H1 (cell line): ENCODE measurements at regions not wholly inside any gene's neighbourhood (a gene's known extent, or its start where the extent isn't known, plus 50 kb on each side); places are given as distances from the start of the nearest gene placed in this dataset.

Experiments used
- CTCF ChIA-PET: fragments of 300-600 bp; sonication (Branson Sonifier 250); formaldehyde crosslinking; loops from one replicate; lab custom pipeline; 2021; ENCODE audit not compliant: partially characterized antibody; lab: Charles Lee
- POLR2A ChIA-PET: fragments of 300-600 bp; sonication (Branson Sonifier 250); formaldehyde crosslinking; loops from one replicate; lab custom pipeline; 2021; ENCODE audit warnings: inconsistent platforms; ENCODE audit not compliant: partially characterized antibody; lab: Charles Lee
- DNase-seq, 2 experiments: peaks; one replicate each; pipeline versions ENCODE4 v3.0.0 to v3.0.0-alpha.2; 2010 to 2022; ENCODE audit warnings: low spot score in 2 of 2, low read depth in 1 of 2, mixed read lengths in 1 of 2
- FAIRE-seq: peaks from 2 replicates; lab custom pipeline; 2011; peaks lifted over from hg19 to GRCh38; lab: Jason Lieb, UNC
- H2AFZ ChIP-seq: 2 replicates; pipeline ENCODE4 v1.8.1; 2012; ENCODE audit warnings: low read length, inconsistent platforms
- H2AK5ac ChIP-seq: 2 replicates; pipeline ENCODE4 v1.6.1; 2013; ENCODE audit warnings: low read depth, low read length
- H2BK120ac ChIP-seq: replicated peaks from 2 replicates; pipeline ENCODE3; 2013; ENCODE audit warnings: low read depth, low read length, inconsistent platforms
- H2BK12ac ChIP-seq: 2 replicates; pipeline ENCODE4 v1.6.1; 2013; ENCODE audit warnings: low read depth, low read length
- H2BK15ac ChIP-seq: 2 replicates; pipeline ENCODE4 v1.6.1; 2013; ENCODE audit warnings: low read length
- H2BK20ac ChIP-seq: 2 replicates; pipeline ENCODE4 v1.6.1; 2013; ENCODE audit warnings: low read length
- H2BK5ac ChIP-seq: 2 replicates; pipeline ENCODE4 v1.6.1; 2013; ENCODE audit warnings: low read depth, low read length
- H3K14ac ChIP-seq: 2 replicates; pipeline ENCODE4 v1.6.1; 2013; ENCODE audit warnings: inconsistent platforms; ENCODE audit not compliant: insufficient read length
- H3K18ac ChIP-seq: 2 replicates; pipeline ENCODE4 v1.6.1; 2013; ENCODE audit warnings: low read length; ENCODE audit errors: extremely low read depth
- H3K23ac ChIP-seq: 2 replicates; pipeline ENCODE4 v1.6.1; 2013; ENCODE audit warnings: inconsistent platforms; ENCODE audit not compliant: insufficient read length
- H3K23me2 ChIP-seq: 2 replicates; pipeline ENCODE4 v1.6.1; 2013; ENCODE audit warnings: low read depth, low read length
- H3K27ac ChIP-seq: 2 replicates; pipeline ENCODE4 v1.6.1; 2011; ENCODE audit warnings: low read depth, low read length, inconsistent platforms
- H3K27me3 ChIP-seq, 4 experiments: replicated peaks in 1 of 4; 1 replicate in 1 of 4; 2 replicates in 3 of 4; pipeline versions ENCODE4 v1.6.1 to v1.8.1; 2011 to 2013; ENCODE audit warnings: low read length in 3 of 4, mild to moderate bottlenecking in 3 of 4, inconsistent platforms in 2 of 4, mixed read lengths in 2 of 4, moderate library complexity in 1 of 4; ENCODE audit not compliant: control insufficient read depth in 3 of 4, insufficient read depth in 3 of 4; ENCODE audit errors: extremely low read depth in 1 of 4
- H3K36me3 ChIP-seq, 4 experiments: 2 replicates each; pipeline versions ENCODE4 v1.6.1 to v1.8.1; 2011 to 2013; ENCODE audit warnings: mild to moderate bottlenecking in 4 of 4, low read length in 3 of 4, moderate library complexity in 2 of 4, control low read depth in 1 of 4, inconsistent platforms in 1 of 4; ENCODE audit not compliant: insufficient read depth in 4 of 4, control insufficient read depth in 2 of 4
- H3K4ac ChIP-seq: replicated peaks from 2 replicates; pipeline ENCODE3; 2013; ENCODE audit warnings: low read length, low read depth, mixed read lengths, inconsistent platforms; ENCODE audit not compliant: insufficient read length
- H3K4me1 ChIP-seq, 4 experiments: replicated peaks in 1 of 4; 1 replicate in 1 of 4; 2 replicates in 3 of 4; pipeline versions ENCODE4 v1.6.1 to v1.8.1; 2011 to 2013; ENCODE audit warnings: low read length in 3 of 4, inconsistent platforms in 2 of 4, mixed read lengths in 1 of 4; ENCODE audit not compliant: insufficient read depth in 4 of 4, control insufficient read depth in 3 of 4
- H3K4me2 ChIP-seq, 2 experiments: 2 replicates each; pipeline versions ENCODE4 v1.6.1 to v1.8.1; 2011 to 2013; ENCODE audit warnings: low read depth in 2 of 2, low read length in 2 of 2, control low read depth in 1 of 2, inconsistent platforms in 1 of 2, mild to moderate bottlenecking in 1 of 2; ENCODE audit not compliant: insufficient read depth in 1 of 2
- H3K4me3 ChIP-seq, 4 experiments: fragments of 200-600, 300-600 bp in 1 of 4; sonication (generic), shearing (Covaris generic), sonication (Bioruptor Twin) in 1 of 4; 2 replicates each; pipeline versions ENCODE4 v1.5.1 to v1.8.1; 2011 to 2016; ENCODE audit warnings: low read length in 4 of 4, low read depth in 3 of 4, control low read depth in 2 of 4, inconsistent platforms in 2 of 4, mild to moderate bottlenecking in 2 of 4, mixed read lengths in 1 of 4, moderate library complexity in 1 of 4; ENCODE audit not compliant: insufficient read depth in 2 of 4; ENCODE audit errors: extremely low read depth in 1 of 4
- H3K56ac ChIP-seq: replicated peaks from 2 replicates; pipeline ENCODE3; 2013; ENCODE audit warnings: low read depth, mild to moderate bottlenecking, mixed read lengths, low read length, inconsistent platforms; ENCODE audit not compliant: insufficient read length
- H3K79me1 ChIP-seq: 2 replicates; pipeline ENCODE4 v1.6.1; 2013; ENCODE audit warnings: low read depth, low read length, control low read depth
- H3K79me2 ChIP-seq, 2 experiments: 2 replicates each; pipeline versions ENCODE4 v1.6.1 to v1.8.1; 2012 to 2013; ENCODE audit warnings: low read length in 2 of 2, mild to moderate bottlenecking in 2 of 2, inconsistent platforms in 1 of 2; ENCODE audit not compliant: insufficient read depth in 2 of 2, control insufficient read depth in 1 of 2
- H3K9ac ChIP-seq, 4 experiments: replicated peaks in 1 of 4; 1 replicate in 1 of 4; 2 replicates in 3 of 4; pipeline versions ENCODE4 v1.6.1 to v1.8.1; 2011 to 2013; ENCODE audit warnings: low read depth in 3 of 4, low read length in 3 of 4, control low read depth in 2 of 4, mild to moderate bottlenecking in 2 of 4, moderate library complexity in 2 of 4, inconsistent platforms in 1 of 4; ENCODE audit errors: extremely low read depth in 1 of 4
- H3K9me3 ChIP-seq, 2 experiments: 2 replicates each; pipeline versions ENCODE4 v1.6.1 to v1.8.1; 2012 to 2013; ENCODE audit warnings: mild to moderate bottlenecking in 2 of 2, moderate library complexity in 2 of 2, control low read depth in 1 of 2, inconsistent platforms in 1 of 2, low read depth in 1 of 2, low read length in 1 of 2, mixed read lengths in 1 of 2; ENCODE audit not compliant: insufficient read depth in 2 of 2
- H4K20me1 ChIP-seq, 2 experiments: replicated peaks in 1 of 2; 2 replicates each; pipeline versions ENCODE3 to v1.8.1; 2011 to 2013; ENCODE audit warnings: inconsistent platforms in 2 of 2, low read length in 2 of 2, mild to moderate bottlenecking in 1 of 2; ENCODE audit not compliant: insufficient read depth in 2 of 2, control insufficient read depth in 1 of 2
- H4K5ac ChIP-seq: 2 replicates; pipeline ENCODE4 v1.6.1; 2013; ENCODE audit warnings: low read length, low read depth, mixed read lengths, inconsistent platforms; ENCODE audit not compliant: insufficient read length
- H4K8ac ChIP-seq: 2 replicates; pipeline ENCODE4 v1.8.0; 2013; ENCODE audit warnings: mild to moderate bottlenecking, moderate library complexity, low read length, inconsistent platforms; ENCODE audit not compliant: insufficient read depth; ENCODE audit errors: extremely low read depth
- H4K91ac ChIP-seq: replicated peaks from 2 replicates; pipeline ENCODE3; 2013; ENCODE audit warnings: low read length, mixed read lengths, inconsistent platforms; ENCODE audit not compliant: insufficient read length
- BACH1 ChIP-seq: IDR thresholded peaks from 2 replicates; pipeline ENCODE4 v1.6.1; 2012; ENCODE audit warnings: low read length, improper control_type of control experiment
- CEBPB ChIP-seq: IDR thresholded peaks from 2 replicates; pipeline ENCODE4 v1.6.1; 2012; ENCODE audit warnings: low read depth, low read length
- WGBS, 2 experiments: shearing (Covaris generic) in 1 of 2; methylation state at CpG; one replicate each; pipeline versions ENCODE4 v1.1.6 to v1.1.7; 2013 to 2015; ENCODE audit warnings: low lambda C conversion rate in 2 of 2, mixed read lengths in 2 of 2, inconsistent platforms in 1 of 2, low coverage in 1 of 2, missing lambda C conversion rate in 1 of 2; ENCODE audit not compliant: insufficient replicate concordance in 2 of 2, insufficient coverage in 1 of 2, insufficient read length in 1 of 2; ENCODE audit errors: extremely low coverage in 1 of 2, missing lambda C conversion rate in 1 of 2; 5-methylcytosine and 5-hydroxymethylcytosine counted together

- Histone ChIP-seq H3K79me1 (no peaks in the 10 kb centered on the region), H2BK5ac (no peak overlapping the region), H2AFZ (no peak overlapping the region), H3K27ac (no peak overlapping the region), H3K79me2 (no peaks in the 10 kb centered on the region), H4K8ac (no peak overlapping the region), H3K4me2 (no peak overlapping the region), H4K91ac (no peak overlapping the region), H2BK15ac (no peak overlapping the region), H3K14ac (no peak overlapping the region), H4K20me1 (no peaks in the 10 kb centered on the region), H3K27me3 (no peaks in the 10 kb centered on the region), H2BK20ac (no peak overlapping the region), H3K4me3 (no peak overlapping the region), H3K18ac (no peak overlapping the region)
- WGBS, 2 experiments, result 91% methylated on average over 2 of the region's 2 CpGs; no CpG with 5 or more reads in 1 of the 2 experiments
- no peak for FAIRE-seq
- CTCF ChIA-PET, result interaction anchor here (0.7 kb wide), 1 partner anchor 439 kb away, joined by 3 read pairs; no protein-coding TSS in a partner anchor
- TF ChIP-seq BACH1 (no peak), CEBPB (peak; percentile 31; the same call in 1 of the 2 replicates)
- TF ChIP-seq, all 59 proteins: peak for 1
- Histone ChIP-seq H2AK5ac (no peak overlapping the region), H3K4me1 (no peaks in the 10 kb centered on the region), H3K36me3 (no peaks in the 10 kb centered on the region), H3K23ac (no peak overlapping the region), H2BK120ac (no peak overlapping the region), H2BK12ac (no peak overlapping the region), H3K56ac (no peak overlapping the region), H3K4ac (no peak overlapping the region), H4K5ac (no peak overlapping the region), H3K9me3 (no peaks in the 10 kb centered on the region; a peak in 1 of 4 replicates), H3K9ac (no peak overlapping the region), H3K23me2 (no peaks in the 10 kb centered on the region)
- POLR2A ChIA-PET, result no interaction called here
- DNase-seq, result no peak
These were observed 903.9 kb upstream of the FOXG1 start for GRCh38 chr14:27862684-27863083.
